ENCODE measurements at regions not wholly inside any gene's neighbourhood (a gene's known extent, or its start where the extent isn't known, plus 50 kb on each side); places are given as distances from the start of the nearest gene placed in this dataset.

DNA sequence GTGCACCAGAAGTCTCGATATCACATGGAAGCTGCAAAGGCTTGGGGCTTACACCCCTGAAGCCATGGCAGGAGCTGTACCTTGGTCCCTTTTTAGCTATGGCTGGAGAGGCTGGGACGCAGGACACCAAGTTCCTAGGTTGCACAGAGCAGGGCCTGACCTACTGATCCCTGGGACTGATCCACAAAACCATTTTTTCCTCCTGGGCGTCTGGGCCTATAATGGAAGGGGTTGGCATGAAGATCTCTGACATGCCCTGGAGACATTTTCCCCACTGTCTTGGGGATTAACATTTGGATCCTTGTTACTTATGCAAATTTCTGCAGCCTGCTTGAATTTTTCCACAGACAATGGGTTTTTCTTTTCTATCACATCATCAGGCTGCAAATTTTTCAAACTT is 286.7 kb upstream of the PTPRD start:
- H3K4me3 ChIP-seq (ENCODE audit: low read depth, low read length) = no peak overlapping the region
- TF ChIP-seq, protein P1, sequence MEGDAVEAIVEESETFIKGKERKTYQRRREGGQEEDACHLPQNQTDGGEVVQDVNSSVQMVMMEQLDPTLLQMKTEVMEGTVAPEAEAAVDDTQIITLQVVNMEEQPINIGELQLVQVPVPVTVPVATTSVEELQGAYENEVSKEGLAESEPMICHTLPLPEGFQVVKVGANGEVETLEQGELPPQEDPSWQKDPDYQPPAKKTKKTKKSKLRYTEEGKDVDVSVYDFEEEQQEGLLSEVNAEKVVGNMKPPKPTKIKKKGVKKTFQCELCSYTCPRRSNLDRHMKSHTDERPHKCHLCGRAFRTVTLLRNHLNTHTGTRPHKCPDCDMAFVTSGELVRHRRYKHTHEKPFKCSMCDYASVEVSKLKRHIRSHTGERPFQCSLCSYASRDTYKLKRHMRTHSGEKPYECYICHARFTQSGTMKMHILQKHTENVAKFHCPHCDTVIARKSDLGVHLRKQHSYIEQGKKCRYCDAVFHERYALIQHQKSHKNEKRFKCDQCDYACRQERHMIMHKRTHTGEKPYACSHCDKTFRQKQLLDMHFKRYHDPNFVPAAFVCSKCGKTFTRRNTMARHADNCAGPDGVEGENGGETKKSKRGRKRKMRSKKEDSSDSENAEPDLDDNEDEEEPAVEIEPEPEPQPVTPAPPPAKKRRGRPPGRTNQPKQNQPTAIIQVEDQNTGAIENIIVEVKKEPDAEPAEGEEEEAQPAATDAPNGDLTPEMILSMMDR (IDR thresholded peaks at IDR 0.05; ENCODE audit: insufficient read depth, low read length, poor library complexity, severe bottlenecking) = no peak
- H3K36me3 ChIP-seq (ENCODE audit: control insufficient read depth, insufficient read depth, low read length) = no peaks in the 10 kb centered on the region
- H3K27me3 ChIP-seq (ENCODE audit: control insufficient read depth, insufficient read depth, low read length) = no peaks in the 10 kb centered on the region
- DNase-seq (ENCODE audit: low read depth) = no peak

DNA sequence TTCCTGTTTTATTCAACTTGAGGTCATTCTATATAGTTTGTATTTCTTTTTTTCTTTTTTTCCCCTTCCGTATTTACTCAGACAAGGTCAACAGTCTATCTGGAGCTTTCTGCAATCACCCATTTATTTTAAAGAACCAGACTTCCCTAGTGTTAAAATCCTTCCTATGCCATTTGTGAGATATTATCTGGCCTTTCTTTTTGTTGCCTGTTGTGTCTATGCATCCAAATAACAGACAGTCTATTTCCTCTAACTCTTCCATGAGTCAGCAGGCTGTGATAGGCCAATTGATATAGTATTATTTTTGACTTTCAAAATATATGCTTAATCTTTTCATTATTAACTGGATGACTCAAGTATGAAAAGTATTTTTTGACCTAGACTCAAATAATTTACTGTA is 291.2 kb upstream of the PTPRD start:
- TF ChIP-seq, protein P1 (IDR thresholded peaks at IDR 0.05; ENCODE audit: insufficient read depth, low read length, poor library complexity, severe bottlenecking) = no peak
- DNase-seq (ENCODE audit: low read depth) = no peak
- Histone ChIP-seq H3K4me3 (ENCODE audit: low read depth, low read length) (no peak overlapping the region), H3K36me3 (ENCODE audit: control insufficient read depth, insufficient read depth, low read length) (no peaks in the 10 kb centered on the region), H3K27me3 (ENCODE audit: control insufficient read depth, insufficient read depth, low read length) (no peaks in the 10 kb centered on the region)

DNA sequence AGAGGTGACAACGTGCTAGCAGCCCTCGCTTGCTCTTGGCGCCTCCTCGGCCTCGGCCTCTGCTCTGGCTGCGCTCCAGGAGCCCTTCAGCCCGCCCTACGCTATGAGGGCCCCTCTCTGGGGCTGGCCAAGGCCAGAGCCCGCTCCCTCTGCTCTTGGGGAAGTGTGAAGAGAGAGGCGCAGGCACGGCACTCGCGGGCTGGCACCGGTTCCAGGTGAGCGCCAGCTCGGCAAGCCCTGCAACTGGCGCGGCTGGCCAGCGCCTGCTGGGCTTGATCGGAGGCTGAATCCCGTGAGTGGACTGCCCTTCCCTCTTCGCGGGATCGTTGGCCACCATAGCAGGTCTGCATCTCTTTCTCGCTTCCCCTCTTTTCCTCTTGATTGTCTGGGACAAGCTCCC is 298.0 kb upstream of the PTPRD start:
- DNase-seq (ENCODE audit: low read depth) = no peak
- TF ChIP-seq, protein P1 (IDR thresholded peaks at IDR 0.05; ENCODE audit: insufficient read depth, low read length, poor library complexity, severe bottlenecking) = no peak
- Histone ChIP-seq H3K36me3 (ENCODE audit: control insufficient read depth, insufficient read depth, low read length) (no peaks in the 10 kb centered on the region), H3K27me3 (ENCODE audit: control insufficient read depth, insufficient read depth, low read length) (no peaks in the 10 kb centered on the region), H3K4me3 (ENCODE audit: low read depth, low read length) (no peak overlapping the region)

DNA sequence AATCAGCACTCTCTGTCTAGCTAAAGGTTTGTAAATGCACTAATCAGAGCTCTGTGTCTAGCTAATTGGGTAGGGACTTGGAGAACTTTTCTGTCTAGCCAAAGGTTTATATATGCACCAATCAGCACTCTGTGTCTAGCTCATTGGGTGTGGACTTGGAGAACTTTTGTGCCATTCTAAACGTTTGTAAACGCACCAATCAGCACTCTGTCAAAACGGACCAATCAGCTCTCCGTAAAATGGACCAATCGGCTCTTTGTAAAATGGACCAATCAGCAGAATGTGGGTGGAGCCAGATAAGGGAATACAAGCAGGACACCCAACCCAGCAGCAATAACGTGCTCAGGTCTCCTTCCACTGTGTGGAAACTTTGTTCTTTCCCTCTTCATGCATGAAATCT is 298.6 kb upstream of the PTPRD start:
- H3K4me3 ChIP-seq (ENCODE audit: low read depth, low read length) = no peak overlapping the region
- no peak for DNase-seq (ENCODE audit: low read depth)
- TF ChIP-seq, protein P1 (IDR thresholded peaks at IDR 0.05; ENCODE audit: insufficient read depth, low read length, poor library complexity, severe bottlenecking) = no peak
- H3K27me3 ChIP-seq (ENCODE audit: control insufficient read depth, insufficient read depth, low read length) = no peaks in the 10 kb centered on the region
- H3K36me3 ChIP-seq (ENCODE audit: control insufficient read depth, insufficient read depth, low read length) = no peaks in the 10 kb centered on the region

DNA sequence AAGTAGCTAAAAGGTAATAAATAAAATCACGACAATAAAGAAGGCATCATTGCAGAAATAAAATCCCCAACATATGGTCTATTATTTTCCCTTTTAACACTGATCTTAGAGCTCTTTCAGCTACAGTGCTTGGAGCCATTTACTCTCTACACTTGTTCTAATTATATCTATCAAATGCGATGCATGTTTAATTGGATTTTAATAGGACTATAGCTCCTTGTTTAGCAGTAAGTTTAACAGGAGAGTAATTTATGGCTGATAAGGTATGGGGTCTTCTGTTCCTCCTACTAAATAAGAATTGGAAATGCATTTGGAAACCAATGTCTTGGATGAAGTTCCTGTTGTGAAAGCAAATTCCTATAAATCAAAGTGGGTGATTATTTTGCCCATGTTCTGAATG is 304.2 kb upstream of the PTPRD start:
- DNase-seq (ENCODE audit: low read depth) = no peak
- TF ChIP-seq, protein P1 (IDR thresholded peaks at IDR 0.05; ENCODE audit: insufficient read depth, low read length, poor library complexity, severe bottlenecking) = no peak
- Histone ChIP-seq H3K36me3 (ENCODE audit: control insufficient read depth, insufficient read depth, low read length) (no peaks in the 10 kb centered on the region), H3K27me3 (ENCODE audit: control insufficient read depth, insufficient read depth, low read length) (no peaks in the 10 kb centered on the region), H3K4me3 (ENCODE audit: low read depth, low read length) (no peak overlapping the region)

DNA sequence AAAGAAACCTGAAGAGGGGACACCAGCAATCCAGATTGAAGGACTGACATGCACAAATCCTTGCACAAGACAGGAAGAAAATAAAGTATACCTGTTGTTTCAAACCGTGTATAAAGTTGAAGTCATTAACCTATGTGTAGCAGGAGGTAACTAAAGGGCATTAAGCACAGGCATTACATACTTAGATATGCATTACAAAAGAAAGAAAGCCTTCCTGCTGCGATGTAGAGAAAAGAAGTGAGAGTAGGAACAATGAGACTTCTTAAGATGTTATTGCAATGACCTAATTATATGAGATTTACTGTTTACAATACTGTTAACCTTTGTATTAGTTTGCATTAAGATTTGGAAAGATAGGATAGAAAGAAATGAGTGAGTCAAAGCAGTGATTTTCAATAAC is 308.9 kb upstream of the PTPRD start:
- no peak overlapping the region for H3K4me3 ChIP-seq (ENCODE audit: low read depth, low read length)
- H3K27me3 ChIP-seq (ENCODE audit: control insufficient read depth, insufficient read depth, low read length) = no peaks in the 10 kb centered on the region
- TF ChIP-seq, protein P1 (IDR thresholded peaks at IDR 0.05; ENCODE audit: insufficient read depth, low read length, poor library complexity, severe bottlenecking) = no peak
- DNase-seq (ENCODE audit: low read depth) = no peak
- H3K36me3 ChIP-seq (ENCODE audit: control insufficient read depth, insufficient read depth, low read length) = no peaks in the 10 kb centered on the region
